Neural progenitor cell (in vitro differentiated cells): ENCODE measurements at regions not wholly inside any gene's neighbourhood (a gene's known extent, or its start where the extent isn't known, plus 50 kb on each side); places are given as distances from the start of the nearest gene placed in this dataset.

Source experiments
- DNase-seq: peaks from one replicate; pipeline ENCODE4 v3.0.0-alpha.2; 2016; ENCODE audit warnings: low spot score
- H2AFZ ChIP-seq: fragments of 200-600 bp; sonication (generic); replicated peaks from 2 replicates; pipeline ENCODE4 v1.6.1; 2016; ENCODE audit warnings: antibody characterized with exemption
- H3F3A ChIP-seq: fragments of 200-600 bp; sonication (generic); 2 replicates; pipeline ENCODE4 v1.6.1; 2016; ENCODE audit warnings: antibody characterized with exemption, low read depth
- H3K27ac ChIP-seq: fragments of 200-600 bp; sonication (generic); 2 replicates; pipeline ENCODE4 v1.5.1; 2016; ENCODE audit warnings: mild to moderate bottlenecking
- H3K27me3 ChIP-seq: fragments of 200-600 bp; sonication (generic); 2 replicates; pipeline ENCODE4 v1.6.1; 2016; ENCODE audit warnings: mild to moderate bottlenecking, moderate library complexity
- H3K36me3 ChIP-seq: fragments of 200-600 bp; sonication (generic); 2 replicates; pipeline ENCODE4 v1.5.1; 2016
- H3K4me1 ChIP-seq: fragments of 200-600 bp; sonication (generic); 2 replicates; pipeline ENCODE4 v1.6.1; 2016; ENCODE audit warnings: mixed run types
- H3K4me2 ChIP-seq: fragments of 200-600 bp; sonication (generic); 2 replicates; pipeline ENCODE4 v1.6.1; 2016
- H3K4me3 ChIP-seq: fragments of 200-600 bp; sonication (generic); 2 replicates; pipeline ENCODE4 v1.5.1; 2016
- H3K79me2 ChIP-seq: fragments of 200-600 bp; sonication (generic); 2 replicates; pipeline ENCODE4 v1.6.1; 2016; ENCODE audit warnings: low read depth
- H3K9ac ChIP-seq: fragments of 200-600 bp; sonication (generic); 2 replicates; pipeline ENCODE4 v1.6.1; 2016
- H3K9me3 ChIP-seq: fragments of 200-600 bp; sonication (generic); 2 replicates; pipeline ENCODE4 v1.5.1; 2016; ENCODE audit warnings: low read depth
- H4K20me1 ChIP-seq: fragments of 200-600 bp; sonication (generic); 2 replicates; pipeline ENCODE4 v1.6.1; 2016; ENCODE audit warnings: low read depth
- H3K27ac Mint-ChIP-seq: 3 replicates; pipeline ENCODE4 v1.8.0; 2021; ENCODE audit warnings: mixed read lengths
- H3K27me3 Mint-ChIP-seq: 2 replicates; pipeline ENCODE4 v1.8.0; 2022; ENCODE audit warnings: low read depth, mild to moderate bottlenecking, inconsistent platforms, moderate library complexity, mixed read lengths; ENCODE audit not compliant: insufficient read depth
- H3K36me3 Mint-ChIP-seq: 3 replicates; pipeline ENCODE4 v1.8.0; 2021; ENCODE audit warnings: mixed read lengths
- H3K4me1 Mint-ChIP-seq: 3 replicates; pipeline ENCODE4 v1.8.0; 2021; ENCODE audit warnings: mixed read lengths
- H3K4me3 Mint-ChIP-seq: 3 replicates; pipeline ENCODE4 v1.8.0; 2021; ENCODE audit warnings: mild to moderate bottlenecking, moderate library complexity, mixed read lengths
- H3K9me3 Mint-ChIP-seq: 3 replicates; pipeline ENCODE4 v1.8.0; 2020; ENCODE audit warnings: mixed read lengths
- EZH2 ChIP-seq: fragments of 200-600 bp; sonication (generic); IDR thresholded peaks from 2 replicates; pipeline ENCODE4 v1.6.1; 2017; ENCODE audit warnings: antibody characterized with exemption, mild to moderate bottlenecking, moderate library complexity
- EZH2phosphoT487 ChIP-seq: fragments of 200-600 bp; sonication (generic); IDR thresholded peaks from 2 replicates; pipeline ENCODE4 v1.6.1; 2017; ENCODE audit warnings: antibody characterized with exemption
- TF ChIP-seq, protein P1 (sequence below): fragments of 200-600 bp; sonication (generic); IDR thresholded peaks from 2 replicates; pipeline ENCODE4 v1.5.1; 2017; ENCODE audit warnings: antibody characterized with exemption, mild to moderate bottlenecking

GRCh38 chr5:128014578-128014977, 69.0 kb upstream of the SLC12A2 start:
- H4K20me1 ChIP-seq = no peaks in the 10 kb centered on the region
- Mint-ChIP-seq H3K9me3 (no peaks in the 10 kb centered on the region), H3K36me3 (no peaks in the 10 kb centered on the region), H3K27ac (no peak overlapping the region), H3K4me1 (peaks cover 8% of the 10 kb centered on the region), H3K27me3 (peaks cover 2% of the 10 kb centered on the region), H3K4me3 (no peak overlapping the region)
- peaks cover 3% of the 10 kb centered on the region for H3K4me1 ChIP-seq
- no peaks in the 10 kb centered on the region for H3K79me2 ChIP-seq
- no peak for DNase-seq
- H2AFZ ChIP-seq = no peak overlapping the region
- no peak overlapping the region for H3K9ac ChIP-seq
- no peak overlapping the region for H3K27ac ChIP-seq
- TF ChIP-seq, protein P1, sequence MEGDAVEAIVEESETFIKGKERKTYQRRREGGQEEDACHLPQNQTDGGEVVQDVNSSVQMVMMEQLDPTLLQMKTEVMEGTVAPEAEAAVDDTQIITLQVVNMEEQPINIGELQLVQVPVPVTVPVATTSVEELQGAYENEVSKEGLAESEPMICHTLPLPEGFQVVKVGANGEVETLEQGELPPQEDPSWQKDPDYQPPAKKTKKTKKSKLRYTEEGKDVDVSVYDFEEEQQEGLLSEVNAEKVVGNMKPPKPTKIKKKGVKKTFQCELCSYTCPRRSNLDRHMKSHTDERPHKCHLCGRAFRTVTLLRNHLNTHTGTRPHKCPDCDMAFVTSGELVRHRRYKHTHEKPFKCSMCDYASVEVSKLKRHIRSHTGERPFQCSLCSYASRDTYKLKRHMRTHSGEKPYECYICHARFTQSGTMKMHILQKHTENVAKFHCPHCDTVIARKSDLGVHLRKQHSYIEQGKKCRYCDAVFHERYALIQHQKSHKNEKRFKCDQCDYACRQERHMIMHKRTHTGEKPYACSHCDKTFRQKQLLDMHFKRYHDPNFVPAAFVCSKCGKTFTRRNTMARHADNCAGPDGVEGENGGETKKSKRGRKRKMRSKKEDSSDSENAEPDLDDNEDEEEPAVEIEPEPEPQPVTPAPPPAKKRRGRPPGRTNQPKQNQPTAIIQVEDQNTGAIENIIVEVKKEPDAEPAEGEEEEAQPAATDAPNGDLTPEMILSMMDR = no peak
- no peak for TF ChIP-seq EZH2phosphoT487
- TF ChIP-seq EZH2 = no peak
- H3K36me3 ChIP-seq = no peaks in the 10 kb centered on the region
- H3K4me3 ChIP-seq = no peak overlapping the region
- no peaks in the 10 kb centered on the region for H3K27me3 ChIP-seq
- H3K9me3 ChIP-seq = no peaks in the 10 kb centered on the region
- H3K4me2 ChIP-seq = no peak overlapping the region
- H3F3A ChIP-seq = peaks cover 4% of the 10 kb centered on the region

- H3K27me3 Mint-ChIP-seq = peaks cover 2% of the 10 kb centered on the region
- Histone ChIP-seq H4K20me1 (no peaks in the 10 kb centered on the region), H3F3A (no peaks in the 10 kb centered on the region), H3K9ac (no peak overlapping the region), H2AFZ (no peak overlapping the region), H3K27me3 (no peaks in the 10 kb centered on the region), H3K4me3 (no peak overlapping the region), H3K79me2 (no peaks in the 10 kb centered on the region), H3K36me3 (no peaks in the 10 kb centered on the region), H3K4me1 (no peaks in the 10 kb centered on the region), H3K9me3 (no peaks in the 10 kb centered on the region), H3K27ac (no peak overlapping the region), H3K4me2 (no peak overlapping the region)
- no peak for DNase-seq
- H3K9me3 Mint-ChIP-seq = no peaks in the 10 kb centered on the region
- peaks cover 5% of the 10 kb centered on the region for H3K4me1 Mint-ChIP-seq
- no peak overlapping the region for H3K27ac Mint-ChIP-seq
- H3K4me3 Mint-ChIP-seq = no peak overlapping the region
- TF ChIP-seq, protein P1 = no peak
- TF ChIP-seq EZH2 = no peak
- TF ChIP-seq EZH2phosphoT487 = no peak
- H3K36me3 Mint-ChIP-seq = no peaks in the 10 kb centered on the region
These were observed 68.1 kb upstream of the SLC12A2 start for GRCh38 chr5:128015478-128015877.

DNA sequence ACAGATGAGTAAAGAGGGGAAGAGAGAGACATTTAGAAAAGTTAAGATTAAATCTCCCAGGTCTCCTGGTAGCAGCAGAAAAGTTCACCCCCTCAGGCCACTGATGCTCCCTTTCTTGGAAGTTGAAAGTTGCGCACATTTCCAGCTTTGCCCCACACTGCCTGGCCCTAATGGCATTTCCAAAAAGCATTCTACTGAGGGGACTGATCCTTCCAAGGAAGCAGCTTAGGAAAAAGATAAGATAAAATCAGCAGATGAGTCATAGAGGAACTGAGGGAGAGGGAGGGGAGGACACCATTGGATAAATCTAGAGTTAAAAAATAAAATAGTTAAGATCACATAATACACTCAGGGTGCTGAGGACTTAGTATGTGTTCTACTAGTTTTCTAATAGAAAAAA, 67.6 kb upstream of the SLC12A2 start:
- DNase-seq = no peak
- Histone ChIP-seq H2AFZ (no peak overlapping the region), H3K79me2 (no peaks in the 10 kb centered on the region), H3K4me2 (no peak overlapping the region), H3F3A (no peaks in the 10 kb centered on the region), H3K27ac (no peak overlapping the region), H4K20me1 (no peaks in the 10 kb centered on the region), H3K9me3 (no peaks in the 10 kb centered on the region), H3K27me3 (no peaks in the 10 kb centered on the region), H3K36me3 (no peaks in the 10 kb centered on the region), H3K4me3 (no peak overlapping the region), H3K9ac (no peak overlapping the region), H3K4me1 (no peaks in the 10 kb centered on the region)
- Mint-ChIP-seq H3K27me3 (peaks cover 2% of the 10 kb centered on the region), H3K9me3 (no peaks in the 10 kb centered on the region), H3K4me1 (peaks cover 5% of the 10 kb centered on the region), H3K27ac (no peak overlapping the region), H3K4me3 (no peak overlapping the region), H3K36me3 (no peaks in the 10 kb centered on the region)
- TF ChIP-seq, protein P1 = no peak
- no peak for TF ChIP-seq EZH2phosphoT487
- no peak for TF ChIP-seq EZH2

DNA sequence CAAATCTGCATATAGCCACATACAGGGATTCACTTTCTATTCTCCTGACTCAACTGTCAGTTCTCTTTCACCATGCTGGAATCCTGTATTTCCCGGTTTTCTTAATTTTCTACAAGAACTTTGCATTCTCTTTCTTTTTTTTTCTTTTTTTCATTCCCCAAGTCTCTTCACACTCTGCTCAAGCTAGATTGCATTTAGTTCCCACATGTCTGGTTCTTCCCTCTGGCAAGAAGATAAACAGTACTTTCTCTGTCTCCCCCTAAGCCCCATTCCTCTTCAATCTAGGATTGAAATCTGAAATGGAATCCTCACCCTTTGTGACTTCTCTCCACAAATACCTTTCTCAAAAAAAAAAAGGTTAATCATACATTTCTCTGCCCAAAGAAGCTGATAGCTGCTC, 64.2 kb upstream of the SLC12A2 start:
- H3K9me3 ChIP-seq = no peaks in the 10 kb centered on the region
- Mint-ChIP-seq H3K4me1 (peaks cover 5% of the 10 kb centered on the region), H3K4me3 (no peak overlapping the region), H3K27me3 (no peaks in the 10 kb centered on the region), H3K27ac (no peak overlapping the region), H3K36me3 (no peaks in the 10 kb centered on the region), H3K9me3 (no peaks in the 10 kb centered on the region)
- H3F3A ChIP-seq = no peaks in the 10 kb centered on the region
- no peak for DNase-seq
- no peaks in the 10 kb centered on the region for H3K36me3 ChIP-seq
- no peak overlapping the region for H3K27ac ChIP-seq
- H3K27me3 ChIP-seq = no peaks in the 10 kb centered on the region
- H3K9ac ChIP-seq = no peak overlapping the region
- H3K4me3 ChIP-seq = no peak overlapping the region
- TF ChIP-seq EZH2phosphoT487 (no peak), EZH2 (no peak)
- TF ChIP-seq, protein P1 = no peak
- H4K20me1 ChIP-seq = no peaks in the 10 kb centered on the region
- H3K4me2 ChIP-seq = no peak overlapping the region
- no peaks in the 10 kb centered on the region for H3K4me1 ChIP-seq
- H3K79me2 ChIP-seq = no peaks in the 10 kb centered on the region
- no peak overlapping the region for H2AFZ ChIP-seq
